Natural killer cell (primary cell): ENCODE measurements at regions not wholly inside any gene's neighbourhood (a gene's known extent, or its start where the extent isn't known, plus 50 kb on each side); places are given as distances from the start of the nearest gene placed in this dataset.

Experiments
- ATAC-seq, 3 donors: fragments of 150-1000 bp in 2 of 3; fragments of 200-7000 bp in 1 of 3; cut with Tn5 transposase; 1 replicate in 1 of 3; 2 replicates in 2 of 3; pipeline ENCODE4 v1.10.0; 2021; ENCODE audit warnings: mild to moderate bottlenecking in 2 of 3, moderate library complexity in 2 of 3
- DNase-seq, 2 donors: peaks; one replicate each; pipeline versions ENCODE4 v3.0.0 to v3.0.0-alpha.2; 2013 to 2021; ENCODE audit warnings: mixed read lengths in 1 of 2
- H3K27ac ChIP-seq: one replicate; pipeline ENCODE4 v1.5.1; 2013; ENCODE audit warnings: mild to moderate bottlenecking, low read length
- H3K27me3 ChIP-seq: one replicate; pipeline ENCODE4 v1.6.1; 2013; ENCODE audit warnings: low read length; ENCODE audit not compliant: control insufficient read depth, insufficient read depth
- H3K36me3 ChIP-seq: one replicate; pipeline ENCODE4 v1.6.1; 2013; ENCODE audit warnings: low read length; ENCODE audit not compliant: control insufficient read depth, insufficient read depth
- H3K4me1 ChIP-seq: one replicate; pipeline ENCODE4 v1.6.1; 2013; ENCODE audit warnings: low read length; ENCODE audit not compliant: control insufficient read depth, insufficient read depth
- H3K4me3 ChIP-seq: one replicate; pipeline ENCODE4 v1.5.1; 2013; ENCODE audit warnings: low read length
- H3K9me3 ChIP-seq: one replicate; pipeline ENCODE4 v1.6.1; 2013; ENCODE audit warnings: low read length; ENCODE audit not compliant: control insufficient read depth, insufficient read depth
- H3K27ac Mint-ChIP-seq, 2 donors: one replicate each; pipeline ENCODE4 v1.8.0; 2022; ENCODE audit warnings: mild to moderate bottlenecking in 2 of 2, mixed read lengths in 2 of 2, moderate library complexity in 1 of 2
- H3K27me3 Mint-ChIP-seq, 2 donors: one replicate each; pipeline ENCODE4 v1.8.0; 2022; ENCODE audit warnings: low read depth in 2 of 2, mixed read lengths in 2 of 2
- H3K36me3 Mint-ChIP-seq: one replicate; pipeline ENCODE4 v1.8.0; 2022; ENCODE audit warnings: mixed read lengths
- H3K4me1 Mint-ChIP-seq, 2 donors: one replicate each; pipeline ENCODE4 v1.8.0; 2022; ENCODE audit warnings: mixed read lengths in 2 of 2
- H3K4me3 Mint-ChIP-seq: one replicate; pipeline ENCODE4 v1.8.0; 2022; ENCODE audit warnings: mild to moderate bottlenecking, moderate library complexity, mixed read lengths
- H3K9me3 Mint-ChIP-seq, 2 donors: one replicate each; pipeline ENCODE4 v1.8.0; 2022; ENCODE audit warnings: mixed read lengths in 2 of 2
- WGBS: methylation state at CpG from one replicate; pipeline ENCODE4 v1.1.7; 2013; ENCODE audit warnings: missing lambda C conversion rate; ENCODE audit not compliant: insufficient coverage; 5-methylcytosine and 5-hydroxymethylcytosine counted together
- intact Hi-C: fragments of 100-400 bp; cut with micrococcal nuclease; formaldehyde crosslinking; loops from one replicate; pipeline ENCODE4 v1.14.2; 2022
- TF ChIP-seq, protein P1 (sequence below): fragments of 200-600 bp; IDR thresholded peaks from one replicate; pipeline ENCODE4 v1.8.0; 2022; ENCODE audit warnings: antibody characterized with exemption

DNA sequence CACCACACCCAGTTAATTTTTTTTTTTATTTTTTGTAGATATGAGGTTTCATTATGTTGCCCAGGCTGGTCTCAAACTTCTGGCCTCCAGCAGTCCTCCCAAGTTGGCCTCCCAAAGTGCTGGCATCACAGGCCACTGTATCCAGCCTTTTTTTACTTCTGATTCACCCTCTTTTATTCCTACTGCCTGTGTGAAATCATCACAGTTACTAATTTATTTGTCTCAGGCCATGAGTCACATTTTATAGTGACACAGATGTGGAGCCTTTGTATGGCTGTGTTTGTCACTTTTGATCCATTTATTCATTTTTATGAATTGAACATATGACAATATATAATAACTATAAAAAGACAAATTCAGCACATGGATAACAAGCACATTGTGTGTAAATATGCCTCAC is 67.1 kb upstream of the SNX2 start:
- TF ChIP-seq, protein P1, sequence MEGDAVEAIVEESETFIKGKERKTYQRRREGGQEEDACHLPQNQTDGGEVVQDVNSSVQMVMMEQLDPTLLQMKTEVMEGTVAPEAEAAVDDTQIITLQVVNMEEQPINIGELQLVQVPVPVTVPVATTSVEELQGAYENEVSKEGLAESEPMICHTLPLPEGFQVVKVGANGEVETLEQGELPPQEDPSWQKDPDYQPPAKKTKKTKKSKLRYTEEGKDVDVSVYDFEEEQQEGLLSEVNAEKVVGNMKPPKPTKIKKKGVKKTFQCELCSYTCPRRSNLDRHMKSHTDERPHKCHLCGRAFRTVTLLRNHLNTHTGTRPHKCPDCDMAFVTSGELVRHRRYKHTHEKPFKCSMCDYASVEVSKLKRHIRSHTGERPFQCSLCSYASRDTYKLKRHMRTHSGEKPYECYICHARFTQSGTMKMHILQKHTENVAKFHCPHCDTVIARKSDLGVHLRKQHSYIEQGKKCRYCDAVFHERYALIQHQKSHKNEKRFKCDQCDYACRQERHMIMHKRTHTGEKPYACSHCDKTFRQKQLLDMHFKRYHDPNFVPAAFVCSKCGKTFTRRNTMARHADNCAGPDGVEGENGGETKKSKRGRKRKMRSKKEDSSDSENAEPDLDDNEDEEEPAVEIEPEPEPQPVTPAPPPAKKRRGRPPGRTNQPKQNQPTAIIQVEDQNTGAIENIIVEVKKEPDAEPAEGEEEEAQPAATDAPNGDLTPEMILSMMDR = no peak
- Histone ChIP-seq H3K4me3 (no peak overlapping the region), H3K36me3 (no peaks in the 10 kb centered on the region), H3K9me3 (no peaks in the 10 kb centered on the region), H3K27me3 (no peaks in the 10 kb centered on the region), H3K4me1 (no peaks in the 10 kb centered on the region), H3K27ac (no peak overlapping the region)
- Mint-ChIP-seq H3K4me3 (no peak overlapping the region), H3K27ac (no peak overlapping the region), H3K9me3 (no peaks in the 10 kb centered on the region), H3K4me1 (no peaks in the 10 kb centered on the region), H3K27me3 (peaks cover 0 to 2% of the 10 kb centered on the region in 2 donors), H3K36me3 (no peaks in the 10 kb centered on the region)
- ATAC-seq (no peak), DNase-seq (no peak)
- intact Hi-C loops = no loop called here

DNA sequence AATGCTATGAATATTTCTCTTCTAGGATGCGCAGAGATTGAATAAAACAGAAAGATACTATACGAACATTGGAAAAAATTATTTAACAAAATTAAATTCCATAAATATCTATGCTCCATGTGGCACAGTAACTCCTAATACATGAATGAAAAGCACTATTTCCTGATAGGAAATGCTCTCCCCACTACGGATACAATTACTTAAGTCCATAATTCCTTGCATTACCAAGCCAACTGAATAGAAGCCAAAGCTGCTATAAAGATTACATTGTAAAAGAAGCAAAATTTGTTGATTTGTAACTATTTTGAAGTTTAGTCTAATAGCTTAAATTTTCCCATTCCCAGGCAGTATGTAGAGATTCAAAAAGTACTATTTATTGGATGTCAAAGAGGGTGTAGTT is 61.8 kb upstream of the SNX2 start:
- 100% methylated on average over 1 of the region's 3 CpGs for WGBS
- Histone ChIP-seq H3K4me1 (no peaks in the 10 kb centered on the region), H3K27me3 (no peaks in the 10 kb centered on the region), H3K9me3 (no peaks in the 10 kb centered on the region), H3K36me3 (no peaks in the 10 kb centered on the region), H3K27ac (no peak overlapping the region), H3K4me3 (no peak overlapping the region)
- H3K36me3 Mint-ChIP-seq = no peaks in the 10 kb centered on the region
- ATAC-seq (no peak), DNase-seq (no peak)
- H3K27me3 Mint-ChIP-seq = peaks cover 0 to 7% of the 10 kb centered on the region in 2 donors
- no peaks in the 10 kb centered on the region for H3K9me3 Mint-ChIP-seq
- H3K27ac Mint-ChIP-seq = no peak overlapping the region
- H3K4me3 Mint-ChIP-seq = no peak overlapping the region
- intact Hi-C loops = no loop called here
- no peaks in the 10 kb centered on the region for H3K4me1 Mint-ChIP-seq
- TF ChIP-seq, protein P1 = no peak

DNA sequence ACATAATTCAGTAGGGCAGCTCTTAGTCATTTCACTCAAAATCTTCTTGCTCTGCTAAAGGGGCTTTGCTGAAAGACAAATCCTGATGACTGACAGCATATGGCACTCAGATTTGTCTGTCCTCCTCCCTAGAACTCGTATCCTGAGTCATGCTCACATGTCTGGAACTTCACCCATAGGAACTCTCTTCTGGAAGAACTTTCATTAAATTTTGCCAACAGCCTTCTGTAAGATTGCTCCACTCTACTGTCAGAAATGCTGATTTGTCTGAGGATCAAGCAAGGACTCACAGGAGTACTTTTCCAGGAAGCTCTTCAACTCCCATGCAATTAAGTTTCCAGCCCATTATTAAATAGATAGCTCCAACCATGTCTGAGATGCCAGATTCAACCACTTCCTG is 59.8 kb upstream of the SNX2 start:
- Histone ChIP-seq H3K27ac (no peak overlapping the region), H3K27me3 (no peaks in the 10 kb centered on the region), H3K4me3 (no peak overlapping the region), H3K9me3 (no peaks in the 10 kb centered on the region), H3K36me3 (no peaks in the 10 kb centered on the region), H3K4me1 (no peaks in the 10 kb centered on the region)
- TF ChIP-seq, protein P1 = no peak
- Mint-ChIP-seq H3K27me3 (peaks cover 0 to 9% of the 10 kb centered on the region in 2 donors), H3K4me1 (no peaks in the 10 kb centered on the region), H3K4me3 (no peak overlapping the region), H3K36me3 (no peaks in the 10 kb centered on the region), H3K9me3 (no peaks in the 10 kb centered on the region), H3K27ac (no peak overlapping the region)
- whole genome bisulfite sequencing = 38% methylated on average over 1 of the region's 1 CpG
- DNase-seq (no peak), ATAC-seq (no peak)
- intact Hi-C loops = no loop called here

DNA sequence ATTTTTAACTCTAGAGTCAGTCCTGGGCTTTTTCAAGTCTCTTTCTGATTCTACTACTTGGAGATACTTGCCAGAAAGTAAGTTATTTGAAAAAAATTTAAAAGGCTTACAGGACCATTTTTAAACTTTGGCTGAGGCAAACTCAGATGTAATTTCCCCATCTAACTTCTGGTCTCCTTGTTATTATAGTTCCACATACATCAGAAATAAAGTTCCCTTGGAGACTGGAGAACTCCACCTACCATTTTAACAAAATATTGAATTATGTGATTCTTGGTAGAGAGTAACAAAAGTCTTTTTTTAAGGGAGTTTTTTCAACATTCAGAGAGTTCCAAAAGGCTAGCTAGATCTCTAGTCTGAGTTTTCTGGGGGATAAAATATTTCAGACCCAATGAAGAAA is 56.3 kb upstream of the SNX2 start:
- TF ChIP-seq, protein P1 = no peak
- Histone ChIP-seq H3K27me3 (no peaks in the 10 kb centered on the region), H3K27ac (no peak overlapping the region), H3K4me1 (no peaks in the 10 kb centered on the region), H3K4me3 (no peak overlapping the region), H3K9me3 (no peaks in the 10 kb centered on the region), H3K36me3 (no peaks in the 10 kb centered on the region)
- no peaks in the 10 kb centered on the region for H3K4me1 Mint-ChIP-seq
- no peak for ATAC-seq
- DNase-seq = no peak
- no peaks in the 10 kb centered on the region for H3K36me3 Mint-ChIP-seq
- peaks cover 0 to 18% of the 10 kb centered on the region in 2 donors for H3K27me3 Mint-ChIP-seq
- no peak overlapping the region for H3K27ac Mint-ChIP-seq
- no peak overlapping the region for H3K4me3 Mint-ChIP-seq
- intact Hi-C loops = no loop called here
- H3K9me3 Mint-ChIP-seq = peaks cover 2% of the 10 kb centered on the region in 2 donors
